NT2/D1 (cell line): ENCODE measurements at regions not wholly inside any gene's neighbourhood (a gene's known extent, or its start where the extent isn't known, plus 50 kb on each side); places are given as distances from the start of the nearest gene placed in this dataset.

Experiments used
- SUZ12 ChIP-seq: IDR thresholded peaks from 2 replicates; pipeline ENCODE4 v1.6.1; 2011; ENCODE audit not compliant: insufficient read length, insufficient read depth; ENCODE audit errors: extremely low read depth
- ZNF274 ChIP-seq: IDR thresholded peaks from 2 replicates; pipeline ENCODE4 v1.6.1; 2011; ENCODE audit warnings: mild to moderate bottlenecking, low read depth, low read length

DNA sequence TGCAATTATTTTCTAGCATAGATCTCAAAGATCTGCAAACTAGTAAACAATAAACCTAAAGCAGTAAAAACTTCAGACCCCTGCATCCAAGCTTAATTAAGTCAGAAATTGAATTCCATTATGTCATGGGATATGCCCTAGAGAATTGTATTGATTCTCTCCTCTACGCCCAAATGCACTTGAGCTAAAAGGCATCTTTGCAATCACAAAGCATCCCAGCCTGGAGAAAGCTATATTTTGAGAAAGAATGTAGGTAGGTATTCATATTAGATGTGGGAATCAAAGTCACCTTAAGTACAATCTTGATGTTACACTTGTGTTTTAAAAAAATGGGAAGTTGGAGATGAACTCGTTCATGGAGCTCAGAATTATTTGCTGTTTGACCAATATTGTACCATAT, 386.7 kb downstream of the ADAMTS20 start:
- TF ChIP-seq SUZ12 = no peak
- TF ChIP-seq ZNF274 = no peak
